Endothelial cell of umbilical vein (primary cell): ENCODE measurements at regions not wholly inside any gene's neighbourhood (a gene's known extent, or its start where the extent isn't known, plus 50 kb on each side); places are given as distances from the start of the nearest gene placed in this dataset.

Source experiments
- BruUV-seq: library from RNA; stranded (reverse); fragments of 400-500 nt; replicated peaks from 2 replicates; lab custom pipeline; 2021; lab: Mats Ljungman, UMichigan
- CTCF ChIA-PET: fragments of 300-600, 350-600 bp; sonication (Branson Sonifier 250); formaldehyde crosslinking; loops from one replicate; lab custom pipeline; 2021; ENCODE audit warnings: antibody characterized with exemption, inconsistent platforms; lab: Charles Lee
- POLR2A ChIA-PET: fragments of 300-600, 350-600 bp; sonication (Branson Sonifier 250); formaldehyde crosslinking; loops from one replicate; lab custom pipeline; 2021; ENCODE audit warnings: antibody characterized with exemption, inconsistent platforms; lab: Charles Lee
- DNase-seq: peaks from one replicate; pipeline ENCODE4 v3.0.0-alpha.2; 2011; ENCODE audit warnings: low read depth, low spot score
- FAIRE-seq: peaks from 2 replicates; lab custom pipeline; 2011; peaks lifted over from hg19 to GRCh38; lab: Jason Lieb, UNC
- H2AFZ ChIP-seq: 2 replicates; pipeline ENCODE4 v1.6.0; 2012; ENCODE audit warnings: low read depth, low read length, control low read depth, inconsistent platforms
- H3K27ac ChIP-seq: 2 replicates; pipeline ENCODE4 v1.5.1; 2011; ENCODE audit warnings: low read depth, mild to moderate bottlenecking, control low read depth, low read length, moderate library complexity; ENCODE audit not compliant: insufficient read depth
- H3K27me3 ChIP-seq, 2 experiments: 2 replicates each; pipeline versions ENCODE4 v1.6.0 to v1.6.1; 2011; ENCODE audit warnings: low read length in 2 of 2, mixed read lengths in 1 of 2; ENCODE audit not compliant: control insufficient read depth in 2 of 2, insufficient read depth in 2 of 2
- H3K36me3 ChIP-seq, 2 experiments: 2 replicates in 1 of 2; 3 replicates in 1 of 2; pipeline ENCODE4 v1.5.1; 2011; ENCODE audit warnings: low read length in 2 of 2, mild to moderate bottlenecking in 1 of 2, moderate library complexity in 1 of 2; ENCODE audit not compliant: control insufficient read depth in 2 of 2, insufficient read depth in 2 of 2; ENCODE audit errors: extremely low read depth in 1 of 2
- H3K4me1 ChIP-seq: 3 replicates; pipeline ENCODE4 v1.5.1; 2011; ENCODE audit warnings: mild to moderate bottlenecking, low read length; ENCODE audit not compliant: control insufficient read depth, insufficient read depth; ENCODE audit errors: extremely low read depth
- H3K4me2 ChIP-seq: 2 replicates; pipeline ENCODE4 v1.6.1; 2011; ENCODE audit warnings: low read length, control low read depth, mixed read lengths; ENCODE audit not compliant: insufficient read depth
- H3K4me3 ChIP-seq, 3 experiments: fragments of 200-600 bp in 1 of 3; sonication (generic), shearing (Covaris generic) in 1 of 3; replicated peaks in 1 of 3; 2 replicates each; pipeline ENCODE4 v1.5.1; 2011 to 2016; ENCODE audit warnings: control low read depth in 3 of 3, low read length in 3 of 3, mild to moderate bottlenecking in 2 of 3, inconsistent platforms in 1 of 3, low read depth in 1 of 3, moderate library complexity in 1 of 3; ENCODE audit not compliant: insufficient read depth in 1 of 3
- H3K79me2 ChIP-seq: 2 replicates; pipeline ENCODE4 v1.6.0; 2012; ENCODE audit warnings: low read length, inconsistent platforms; ENCODE audit not compliant: control insufficient read depth, insufficient read depth
- H3K9ac ChIP-seq: replicated peaks from 2 replicates; pipeline ENCODE3; 2011; ENCODE audit warnings: low read length, control low read depth; ENCODE audit not compliant: insufficient read depth; ENCODE audit errors: extremely low read depth
- H3K9me1 ChIP-seq: replicated peaks from 3 replicates; pipeline ENCODE4 v1.6.0; 2011; ENCODE audit warnings: mild to moderate bottlenecking, low read length; ENCODE audit not compliant: control insufficient read depth, insufficient read depth; ENCODE audit errors: extremely low read depth
- H3K9me3 ChIP-seq: replicated peaks from 2 replicates; pipeline ENCODE4 v1.5.1; 2012; ENCODE audit warnings: low read length, inconsistent platforms; ENCODE audit not compliant: control insufficient read depth, insufficient read depth
- H4K20me1 ChIP-seq: replicated peaks from 2 replicates; pipeline ENCODE3; 2011; ENCODE audit warnings: mild to moderate bottlenecking, low read length; ENCODE audit not compliant: control insufficient read depth, insufficient read depth; ENCODE audit errors: extremely low read depth
- CTCF ChIP-seq, 2 donors: IDR thresholded peaks; 1 replicate in 1 of 2; 2 replicates in 1 of 2; pipeline ENCODE4 v1.5.1; 2011; ENCODE audit warnings: low read length in 2 of 2, mild to moderate bottlenecking in 2 of 2, moderate library complexity in 2 of 2, control low read depth in 1 of 2, inconsistent platforms in 1 of 2, low read depth in 1 of 2; ENCODE audit not compliant: insufficient read depth in 1 of 2; ENCODE audit errors: extremely low read depth in 1 of 2
- EZH2 ChIP-seq: IDR thresholded peaks from 2 replicates; pipeline ENCODE4 v1.6.1; 2012; ENCODE audit warnings: borderline replicate concordance, low read depth, mild to moderate bottlenecking, moderate library complexity, low read length, inconsistent platforms; ENCODE audit not compliant: severe bottlenecking
- FOS ChIP-seq: IDR thresholded peaks from 2 replicates; pipeline ENCODE4 v1.6.1; 2011; ENCODE audit warnings: mild to moderate bottlenecking, low read length, moderate library complexity, borderline replicate concordance; ENCODE audit not compliant: insufficient read depth
- GATA2 ChIP-seq: IDR thresholded peaks from 2 replicates; pipeline ENCODE4 v1.7.0; 2011; ENCODE audit warnings: low read depth, mild to moderate bottlenecking, moderate library complexity, mixed read lengths, low read length; ENCODE audit not compliant: insufficient read length, insufficient read depth
- JUN ChIP-seq: IDR thresholded peaks from 2 replicates; pipeline ENCODE4 v1.6.1; 2011; ENCODE audit warnings: borderline replicate concordance, low read depth; ENCODE audit not compliant: insufficient read length, insufficient read depth
- MAX ChIP-seq: IDR thresholded peaks from 2 replicates; pipeline ENCODE4 v1.6.1; 2011; ENCODE audit not compliant: insufficient read depth, insufficient read length
- MYC ChIP-seq: IDR thresholded peaks from one replicate; pipeline ENCODE4 v1.6.1; 2011; ENCODE audit warnings: mild to moderate bottlenecking, low read depth, low read length
- POLR2A ChIP-seq: IDR thresholded peaks from 2 replicates; pipeline ENCODE4 v1.6.1; 2012; ENCODE audit warnings: low read depth, mild to moderate bottlenecking, control low read depth, low read length
- POLR2AphosphoS5 ChIP-seq: IDR thresholded peaks from 2 replicates; pipeline ENCODE4 v1.6.1; 2012; ENCODE audit warnings: low read depth, mild to moderate bottlenecking, control low read depth, low read length, moderate library complexity; ENCODE audit not compliant: insufficient read depth
- dilution Hi-C: fragments of 300-500 bp; cut with MboI; formaldehyde crosslinking; loops from one replicate; pipeline ENCODE4 v1.15.0; 2019; ENCODE audit warnings: low sequenced_read_pairs; ENCODE audit not compliant: extremely low pct_ligation_motif_present
- intact Hi-C: fragments of 100-400 bp; cut with micrococcal nuclease; formaldehyde crosslinking; loops from one replicate; pipeline ENCODE4 v1.10.0; 2022

GRCh38 chr4:132910229-132910748 is 238.8 kb upstream of the PCDH10 start:
- BruUV-seq = no TSS peak
- no peak overlapping the region for H3K27ac ChIP-seq
- H3K27me3 ChIP-seq = no peaks in the 10 kb centered on the region
- no peaks in the 10 kb centered on the region for H3K79me2 ChIP-seq
- no peak overlapping the region for H3K4me2 ChIP-seq
- intact Hi-C loops = no loop called here
- no peak overlapping the region for H2AFZ ChIP-seq
- dilution Hi-C loops = no loop called here
- H3K9me3 ChIP-seq = no peaks in the 10 kb centered on the region
- no peaks in the 10 kb centered on the region for H3K36me3 ChIP-seq
- FAIRE-seq (no peak), DNase-seq (no peak)
- H4K20me1 ChIP-seq = no peaks in the 10 kb centered on the region
- ChIA-PET CTCF (interaction anchor here (0.9 to 1.2 kb wide), 2 partner anchors 8 to 18 kb away, joined by 3 read pairs; no protein-coding TSS in a partner anchor), POLR2A (no interaction called here)
- H3K4me3 ChIP-seq = no peak overlapping the region
- H3K9ac ChIP-seq = no peak overlapping the region
- H3K4me1 ChIP-seq = no peaks in the 10 kb centered on the region
- no peak for TF ChIP-seq POLR2A
- H3K9me1 ChIP-seq = no peaks in the 10 kb centered on the region

DNA sequence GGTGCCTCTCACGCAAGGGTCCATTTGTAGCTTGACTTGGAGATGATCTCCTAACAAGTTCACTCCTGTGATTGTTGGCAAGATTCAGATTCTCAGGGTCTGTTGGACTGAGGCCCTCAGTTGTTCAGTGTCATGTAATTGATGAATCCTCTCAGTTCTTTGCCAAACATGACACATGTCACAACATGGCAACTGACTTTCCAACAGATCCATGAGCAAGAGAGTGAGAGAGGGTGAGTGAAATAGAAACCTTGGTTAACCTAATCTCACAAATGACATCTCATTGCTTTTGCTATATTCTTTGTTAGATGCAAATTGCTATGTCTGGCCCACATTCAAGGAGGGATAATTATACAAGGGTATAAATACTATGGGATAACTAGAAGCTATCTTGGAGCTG is 231.0 kb upstream of the PCDH10 start:
- FAIRE-seq = no peak
- no peak for DNase-seq
- BruUV-seq = no TSS peak
- Histone ChIP-seq H3K79me2 (no peaks in the 10 kb centered on the region), H2AFZ (no peak overlapping the region), H3K9me1 (no peaks in the 10 kb centered on the region), H3K4me3 (no peak overlapping the region), H3K27me3 (no peaks in the 10 kb centered on the region), H3K4me1 (no peaks in the 10 kb centered on the region), H3K4me2 (no peak overlapping the region), H3K36me3 (no peaks in the 10 kb centered on the region), H3K27ac (no peak overlapping the region), H4K20me1 (no peaks in the 10 kb centered on the region), H3K9me3 (no peaks in the 10 kb centered on the region), H3K9ac (no peak overlapping the region)
- TF ChIP-seq CTCF (IDR thresholded peaks at IDR 0.05; ENCODE audit: extremely low read depth in 1 of 2, insufficient read depth in 1 of 2, low read depth in 1 of 2, low read length in 2 of 2) (no peak), FOS (no peak), JUN (no peak), POLR2A (no peak), MAX (no peak), MYC (no peak), GATA2 (no peak), EZH2 (no peak), POLR2AphosphoS5 (no peak)
- POLR2A ChIA-PET = no interaction called here
- CTCF ChIA-PET = interaction anchor here (1.2 kb wide), 1 partner anchor 8 kb away, joined by 3 read pairs; no protein-coding TSS in a partner anchor
- dilution Hi-C loops = no loop called here
- intact Hi-C loops = no loop called here
